SK-N-SH (cell line): ENCODE measurements at regions not wholly inside any gene's neighbourhood (a gene's known extent, or its start where the extent isn't known, plus 50 kb on each side); places are given as distances from the start of the nearest gene placed in this dataset.

Source experiments
- CTCF ChIP-seq: fragments of 200-600 bp; sonication (generic); IDR thresholded peaks from 2 replicates; pipeline ENCODE4 v1.6.1; 2017; ENCODE audit warnings: antibody characterized with exemption, mild to moderate bottlenecking, moderate library complexity
- EZH2phosphoT487 ChIP-seq: fragments of 200-600 bp; sonication (generic); IDR thresholded peaks from 2 replicates; pipeline ENCODE4 v1.6.1; 2017; ENCODE audit warnings: low read depth, mixed run types, mild to moderate bottlenecking, antibody characterized with exemption, moderate library complexity, borderline replicate concordance
- FOXM1 ChIP-seq: IDR thresholded peaks from 2 replicates; pipeline ENCODE4 v1.4.0; 2012; ENCODE audit warnings: low read depth, mild to moderate bottlenecking
- JUND ChIP-seq: IDR thresholded peaks from 2 replicates; pipeline ENCODE4 v1.4.0; 2012
- MAX ChIP-seq: IDR thresholded peaks from 2 replicates; pipeline ENCODE4 v1.4.0; 2012; ENCODE audit warnings: low read depth
- POLR2AphosphoS5 ChIP-seq: IDR thresholded peaks from 2 replicates; pipeline ENCODE4 v1.6.1; 2012; ENCODE audit warnings: low read depth, low read length
- RAD21 ChIP-seq: IDR thresholded peaks from 2 replicates; pipeline ENCODE4 v1.6.1; 2012; ENCODE audit warnings: mild to moderate bottlenecking, low read length
- SMC3 ChIP-seq: IDR thresholded peaks from 2 replicates; pipeline ENCODE4 v1.6.1; 2012; ENCODE audit warnings: low read depth, low read length, improper control_type of control experiment
- TAF1 ChIP-seq: IDR thresholded peaks from 2 replicates; pipeline ENCODE4 v1.6.1; 2012; ENCODE audit warnings: low read depth, mild to moderate bottlenecking, low read length, moderate library complexity, borderline replicate concordance
- USF1 ChIP-seq: IDR thresholded peaks from 2 replicates; pipeline ENCODE4 v1.4.0; 2012; ENCODE audit warnings: low read depth, borderline replicate concordance

- TF ChIP-seq FOXM1 (no peak), POLR2AphosphoS5 (no peak), USF1 (no peak), CTCF (no peak), EZH2phosphoT487 (no peak), JUND (no peak), SMC3 (no peak), TAF1 (no peak), RAD21 (no peak), MAX (no peak)
Measured at GRCh38 chr12:67512061-67512460, 136.5 kb upstream of the DYRK2 start.
